H1 (cell line): ENCODE measurements at regions not wholly inside any gene's neighbourhood (a gene's known extent, or its start where the extent isn't known, plus 50 kb on each side); places are given as distances from the start of the nearest gene placed in this dataset.

Experiments used
- CREB1 ChIP-seq: IDR thresholded peaks from 2 replicates; pipeline ENCODE4 v1.6.1; 2012; ENCODE audit warnings: inconsistent platforms
- GTF2F1 ChIP-seq: IDR thresholded peaks from 2 replicates; pipeline ENCODE4 v1.6.1; 2012; ENCODE audit warnings: low read depth, low read length, improper control_type of control experiment, borderline replicate concordance
- JUN ChIP-seq: IDR thresholded peaks from 2 replicates; pipeline ENCODE4 v1.6.1; 2011; ENCODE audit warnings: low read depth, mild to moderate bottlenecking, improper control_type of control experiment, low read length
- MAX ChIP-seq: IDR thresholded peaks from 2 replicates; pipeline ENCODE4 v1.6.1; 2012; ENCODE audit warnings: inconsistent platforms
- NANOG ChIP-seq: IDR thresholded peaks from 2 replicates; pipeline ENCODE4 v1.6.1; 2011; ENCODE audit warnings: low read length, low read depth, mild to moderate bottlenecking, inconsistent platforms; ENCODE audit not compliant: insufficient read depth, poor library complexity, severe bottlenecking
- POLR2A ChIP-seq, 2 experiments: IDR thresholded peaks; 1 replicate in 1 of 2; 2 replicates in 1 of 2; pipeline ENCODE4 v1.6.1; 2011; ENCODE audit warnings: low read depth in 2 of 2, low read length in 2 of 2, mild to moderate bottlenecking in 2 of 2; ENCODE audit errors: control extremely low read depth in 1 of 2
- YY1 ChIP-seq: IDR thresholded peaks from 2 replicates; pipeline ENCODE4 v1.6.1; 2011; ENCODE audit warnings: low read depth, mild to moderate bottlenecking, low read length

- TF ChIP-seq JUN (no peak), GTF2F1 (no peak), MAX (peak; percentile 59; the same call in 1 of the 2 replicates), POLR2A (IDR thresholded peaks at IDR 0.05; ENCODE audit: control extremely low read depth in 1 of 2, low read depth in 2 of 2, low read length in 2 of 2) (no peak), YY1 (0 out of 2 replicates have a peak, but pooled peaks have one; percentile 20), NANOG (peak; percentile 47), CREB1 (peak; percentile 32; the same call in 1 of the 2 replicates)
Measured at GRCh38 chr9:16039988-16040761, 487.3 kb downstream of the CCDC171 start (continued).
